ENCODE measurements at regions not wholly inside any gene's neighbourhood (a gene's known extent, or its start where the extent isn't known, plus 50 kb on each side); places are given as distances from the start of the nearest gene placed in this dataset.

GRCh38 chr16:64295466-64295865 lies 826.4 kb downstream of the CDH11 start:
- TF ChIP-seq TAF1 (IDR thresholded peaks at IDR 0.05; ENCODE audit: low read depth) (no peak), CREB1 (IDR thresholded peaks at IDR 0.05; ENCODE audit: low read depth) (no peak), CEBPB (IDR thresholded peaks at IDR 0.05) (no peak), MAX (IDR thresholded peaks at IDR 0.05) (no peak), TCF12 (IDR thresholded peaks at IDR 0.05; ENCODE audit: low read depth) (no peak), EGR1 (IDR thresholded peaks at IDR 0.05) (no peak), YY1 (IDR thresholded peaks at IDR 0.05; ENCODE audit: low read depth) (no peak), REST (IDR thresholded peaks at IDR 0.05; ENCODE audit: low read depth) (no peak), RAD21 (IDR thresholded peaks at IDR 0.05; ENCODE audit: low read depth) (no peak), FOXM1 (IDR thresholded peaks at IDR 0.05; ENCODE audit: borderline replicate concordance, low read depth) (no peak), NFIC (IDR thresholded peaks at IDR 0.05) (no peak)
